ENCODE measurements at regions not wholly inside any gene's neighbourhood (a gene's known extent, or its start where the extent isn't known, plus 50 kb on each side); places are given as distances from the start of the nearest gene placed in this dataset.
"Not testable (repeated sequence)": the region's sequence is repeated elsewhere in the genome, so short reads cannot be mapped to it uniquely, and the experiment has no call there.

DNA sequence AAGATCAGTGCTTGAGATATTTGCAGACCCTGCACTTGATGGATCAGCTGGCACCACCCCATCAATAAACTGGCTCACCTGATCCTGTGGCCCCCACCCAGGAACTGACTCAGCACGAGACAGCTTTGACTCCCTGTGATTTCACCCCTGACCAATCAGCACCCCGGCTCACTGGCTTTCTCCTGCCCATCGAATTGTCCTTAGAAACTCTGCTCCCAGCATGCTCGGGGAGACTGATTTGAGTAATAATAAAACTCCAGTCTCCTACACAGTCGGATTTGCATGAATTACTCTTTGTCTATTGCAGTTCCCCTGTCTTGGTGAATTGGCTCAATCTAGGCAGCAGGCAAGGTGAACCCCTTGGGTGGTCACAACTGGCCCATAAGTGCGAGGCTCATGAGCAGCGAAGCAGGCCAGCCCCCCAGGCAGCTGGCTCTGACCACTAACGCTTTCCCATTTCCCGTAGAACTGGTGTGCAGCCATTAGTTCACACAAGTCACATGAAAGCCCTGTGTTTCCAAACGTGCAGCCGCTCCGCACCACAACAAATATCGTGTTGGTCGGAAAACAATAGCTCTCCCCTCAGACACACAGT lies 79.6 kb downstream of the RSPH3 start:
- no peak for DNase-seq (ENCODE audit: low read depth)

DNA sequence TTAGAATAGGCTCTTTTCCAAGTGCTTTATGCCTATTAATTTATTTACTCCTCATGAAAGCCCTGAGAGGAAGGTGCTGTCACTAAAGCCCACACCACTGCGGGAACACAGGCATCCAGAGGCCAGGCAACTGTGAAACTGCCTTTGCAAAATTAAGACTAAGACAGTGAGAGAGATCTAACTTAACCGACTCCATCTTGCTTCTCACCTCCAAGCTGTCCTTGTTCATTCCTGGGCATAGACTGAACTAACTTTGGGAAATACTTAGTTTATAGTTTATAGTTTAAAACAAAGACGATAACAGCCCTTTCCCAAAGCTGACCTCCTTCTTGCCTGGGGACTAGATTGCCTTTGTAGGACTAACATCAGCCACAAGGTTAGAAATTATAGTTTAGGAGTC lies 80.1 kb downstream of the RSPH3 start:
- no peak for DNase-seq (ENCODE audit: low read depth)

DNA sequence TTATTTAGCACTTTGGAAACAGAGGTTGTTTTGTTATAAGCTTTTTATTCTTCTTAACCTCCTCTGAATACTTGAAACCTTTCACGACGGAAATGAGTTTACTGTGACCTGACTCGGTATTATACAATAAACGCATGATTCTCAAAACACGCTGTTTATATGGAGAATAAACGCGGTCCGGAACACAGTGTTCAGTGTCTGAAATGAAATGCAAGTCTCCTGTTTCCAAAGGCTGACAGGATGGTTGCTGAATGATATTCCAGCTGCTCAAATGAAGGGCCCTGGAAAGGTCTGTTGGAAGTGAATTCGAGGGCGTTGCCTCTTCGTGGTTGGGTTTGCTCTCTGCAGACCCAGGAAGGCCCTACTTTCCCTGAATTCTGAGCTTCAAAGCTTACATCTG lies 83.4 kb downstream of the RSPH3 start:
- DNase-seq (ENCODE audit: low read depth): no peak

DNA sequence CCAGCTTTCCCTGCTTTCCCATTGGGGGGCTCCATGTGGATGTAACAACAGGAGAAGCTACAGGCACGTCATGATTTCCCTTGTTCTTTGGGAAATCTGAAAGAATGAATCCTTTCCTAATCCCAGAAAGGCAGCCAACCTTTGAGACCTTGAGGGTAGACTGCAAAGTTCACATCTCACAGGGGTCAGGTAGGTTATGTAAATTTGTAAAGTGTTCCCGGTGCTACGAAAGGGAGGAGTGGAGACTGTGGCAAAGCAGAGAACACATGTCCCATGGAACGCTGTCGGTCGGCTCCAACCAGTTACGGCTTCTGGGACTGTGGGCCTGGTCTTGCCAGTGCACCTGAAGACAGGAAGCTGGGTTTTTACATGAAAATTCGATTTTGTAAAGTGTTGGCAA lies 85.1 kb downstream of the RSPH3 start:
- DNase-seq (ENCODE audit: low read depth): no peak

DNA sequence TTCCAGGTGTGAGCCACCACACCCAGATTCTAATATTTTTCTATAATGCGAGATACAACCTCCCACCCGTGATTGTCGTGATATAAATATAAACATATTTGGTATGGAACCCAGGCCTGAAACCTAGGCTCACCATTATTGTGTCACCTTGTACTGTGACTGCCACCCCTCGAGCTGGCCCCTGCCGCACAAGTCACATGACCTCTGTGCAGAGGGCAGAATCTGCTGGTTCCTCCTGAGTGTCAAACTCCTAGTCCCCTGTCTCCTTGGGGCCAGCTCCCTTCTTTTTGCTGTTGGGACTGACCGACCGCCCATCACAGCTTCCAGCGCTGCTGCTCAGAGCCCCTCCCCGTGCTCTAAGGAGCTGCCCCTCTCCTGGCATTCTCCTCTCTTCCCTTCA lies 86.4 kb downstream of the RSPH3 start:
- no peak for DNase-seq (ENCODE audit: low read depth)

DNA sequence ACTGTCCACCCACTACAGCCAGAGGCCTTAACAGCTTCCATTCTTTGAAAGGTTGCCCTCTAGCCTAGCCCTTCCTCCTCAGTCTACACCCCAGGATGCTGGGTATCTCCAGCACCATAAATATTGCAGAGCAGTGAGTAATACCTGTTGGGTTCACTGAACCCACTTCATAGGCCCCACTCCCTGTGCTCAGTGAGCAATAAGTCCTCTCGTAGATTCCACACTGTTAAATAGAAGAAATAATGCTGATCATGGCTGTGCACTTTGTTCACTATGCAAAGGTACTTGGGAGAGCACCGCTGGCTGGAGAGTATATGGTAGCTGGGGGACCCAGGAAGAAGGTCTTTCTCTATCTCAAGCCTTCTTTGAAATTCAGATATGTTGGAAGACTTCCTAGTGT lies 87.3 kb downstream of the RSPH3 start:
- no peak for DNase-seq (ENCODE audit: low read depth)

DNA sequence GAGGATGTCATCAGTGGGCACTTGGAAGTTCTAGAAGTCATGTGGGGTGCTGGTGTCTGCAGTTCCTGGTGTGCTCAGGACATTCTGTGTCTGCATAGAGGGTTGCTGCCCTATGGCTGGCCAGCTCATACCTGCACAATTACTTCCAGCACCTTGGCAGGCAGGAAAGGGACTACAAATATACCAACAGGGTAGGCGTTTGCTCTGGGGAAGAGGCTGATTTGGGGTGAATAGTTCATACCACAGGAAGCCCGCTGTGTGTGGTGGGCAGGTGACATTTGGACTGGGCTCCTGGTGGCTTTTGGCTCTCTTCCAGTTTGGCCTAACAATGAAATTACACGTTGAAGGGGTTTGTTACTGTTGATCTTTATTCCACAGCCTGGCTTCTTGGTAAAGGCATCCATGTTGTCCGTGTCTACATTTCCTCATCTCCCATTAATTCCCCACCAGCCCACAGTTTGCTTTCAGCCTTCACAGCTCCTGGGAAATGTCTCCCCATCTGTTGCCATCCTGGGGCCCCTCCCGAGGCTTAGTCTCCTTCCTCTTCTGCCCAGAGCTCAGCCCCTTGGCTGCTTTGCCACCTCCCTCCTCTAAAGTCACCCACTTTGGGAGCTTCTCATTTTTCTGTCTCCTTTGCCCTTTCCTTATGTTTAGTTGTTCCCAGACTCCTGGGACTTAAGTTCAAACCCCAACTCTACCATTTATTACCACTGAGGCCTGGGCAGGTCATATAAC lies 88.1 kb downstream of the RSPH3 start:
- DNase-seq (ENCODE audit: low read depth): peak; percentile 12

DNA sequence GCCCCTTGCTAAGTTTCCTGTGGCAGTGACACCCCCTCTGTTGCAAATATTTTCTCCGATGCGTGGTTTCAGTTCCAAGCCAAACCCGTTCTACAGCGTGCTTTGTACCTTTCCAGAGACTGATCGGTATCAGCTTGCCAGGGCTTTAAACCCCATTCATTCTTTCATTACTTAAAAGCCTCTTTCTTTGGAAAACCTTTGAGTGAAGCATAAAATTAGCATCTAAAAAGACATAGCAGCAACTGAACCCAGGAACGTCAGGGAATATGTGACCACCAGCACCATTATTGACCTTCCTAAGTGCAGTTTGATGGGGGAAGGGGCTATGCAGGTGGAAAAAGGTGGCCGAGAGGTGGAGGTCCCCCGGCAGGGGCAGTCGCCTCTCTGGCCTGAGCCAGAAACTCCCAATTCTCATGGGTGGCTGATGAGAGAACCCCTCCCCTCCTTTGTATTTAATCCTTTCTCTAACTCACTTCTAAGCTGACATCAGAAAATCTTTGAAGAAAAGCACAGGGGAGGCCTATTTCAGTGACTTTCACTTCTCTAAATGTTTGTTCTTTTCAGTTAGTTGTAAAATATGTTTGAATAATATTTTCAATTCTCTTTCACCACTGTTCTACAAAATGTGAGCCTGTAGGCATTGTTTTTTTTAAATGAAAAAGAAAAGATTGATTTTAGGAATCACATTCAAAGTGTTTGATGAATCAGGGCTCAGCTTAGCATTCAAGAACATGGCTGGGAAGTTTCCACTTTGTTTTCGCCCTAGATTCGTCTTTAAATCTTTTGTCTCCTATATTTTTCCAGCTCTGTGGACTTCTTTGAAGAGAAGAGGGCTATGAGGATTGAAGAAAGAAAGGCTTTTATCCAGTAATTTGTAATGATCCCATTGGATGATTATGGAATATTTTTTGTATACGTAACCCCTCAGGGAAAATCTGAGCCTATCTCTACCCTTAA lies 89.2 kb downstream of the RSPH3 start:
- no peak for DNase-seq (ENCODE audit: low read depth)

DNA sequence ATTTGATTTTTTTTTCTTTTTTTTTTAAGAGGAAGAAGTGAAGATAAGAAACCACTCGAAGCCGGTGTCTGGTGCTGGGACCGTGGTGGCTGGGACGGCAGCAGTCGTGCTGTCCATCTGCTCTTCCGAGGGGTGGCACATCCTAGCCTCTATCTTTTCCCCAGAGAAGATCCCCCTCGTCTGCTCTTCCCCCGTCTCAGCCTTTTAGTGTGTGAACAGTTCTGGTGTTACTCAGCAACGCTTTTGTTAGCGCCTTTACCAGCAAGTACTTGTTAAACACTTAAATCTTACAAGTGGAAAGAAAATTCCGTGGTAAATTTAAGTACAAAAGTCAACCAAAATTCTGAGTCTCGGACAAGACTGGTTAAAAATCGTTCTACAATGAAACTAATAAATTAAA lies 90.1 kb downstream of the RSPH3 start:
- no peak for DNase-seq (ENCODE audit: low read depth)

DNA sequence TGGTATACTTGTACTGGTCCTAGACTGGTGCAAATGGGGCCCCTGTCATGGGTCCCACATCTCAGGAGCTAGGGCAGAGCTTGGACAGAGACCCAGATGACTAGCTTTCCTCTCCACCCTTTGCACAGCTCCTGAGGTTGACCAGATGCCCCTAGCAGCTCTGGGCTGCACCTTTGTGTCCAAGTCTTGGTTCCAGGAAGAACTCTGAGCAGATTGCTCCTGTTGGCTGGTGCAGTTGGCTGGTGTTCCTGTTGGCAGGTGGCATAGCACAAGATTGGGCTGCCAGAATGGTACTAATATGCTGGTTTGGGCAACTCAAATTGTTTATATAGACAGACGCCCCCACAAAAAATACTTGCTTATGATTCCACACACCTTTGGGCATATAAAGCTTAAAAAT lies 89.4 kb upstream of the EZR start:
- DNase-seq (ENCODE audit: low read depth): no peak

DNA sequence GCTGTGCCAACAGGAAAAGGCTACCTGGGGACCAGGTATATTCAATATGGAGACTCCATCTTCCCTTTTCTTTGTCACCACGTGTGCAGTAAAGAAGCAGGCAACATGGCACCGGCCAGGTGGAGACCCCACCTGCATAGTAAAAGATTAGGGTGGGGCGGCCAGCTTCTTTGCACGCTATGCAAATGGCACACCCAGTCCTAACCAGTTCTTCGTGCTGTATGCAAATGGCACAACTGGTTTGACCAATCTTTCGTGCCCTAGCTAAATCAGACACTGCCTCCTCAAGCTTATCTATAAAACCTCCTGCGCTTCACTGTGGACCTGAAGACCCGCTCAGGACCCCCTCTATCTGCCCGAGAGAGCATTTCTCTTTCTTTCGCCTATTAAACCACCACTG lies 88.8 kb upstream of the EZR start:
- DNase-seq (ENCODE audit: low read depth): no peak

DNA sequence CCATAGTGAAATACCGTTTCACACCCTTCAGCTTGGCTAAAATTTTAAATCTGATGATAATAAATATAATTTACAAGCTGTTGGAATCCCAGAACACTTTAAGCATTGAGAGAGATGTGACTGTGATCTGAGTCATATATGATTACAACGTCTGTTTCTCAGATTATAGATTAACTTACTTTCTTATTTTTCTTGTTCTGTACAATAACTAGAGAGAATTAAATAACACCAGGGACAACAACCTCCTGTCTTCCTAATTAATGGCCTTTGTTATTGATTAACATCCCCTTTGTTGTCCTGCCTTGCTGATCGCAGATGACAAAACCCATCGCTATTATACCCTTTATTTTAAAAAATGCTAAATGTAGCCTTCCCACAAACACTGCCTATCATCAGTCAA lies 87.8 kb upstream of the EZR start:
- no peak for DNase-seq (ENCODE audit: low read depth)

DNA sequence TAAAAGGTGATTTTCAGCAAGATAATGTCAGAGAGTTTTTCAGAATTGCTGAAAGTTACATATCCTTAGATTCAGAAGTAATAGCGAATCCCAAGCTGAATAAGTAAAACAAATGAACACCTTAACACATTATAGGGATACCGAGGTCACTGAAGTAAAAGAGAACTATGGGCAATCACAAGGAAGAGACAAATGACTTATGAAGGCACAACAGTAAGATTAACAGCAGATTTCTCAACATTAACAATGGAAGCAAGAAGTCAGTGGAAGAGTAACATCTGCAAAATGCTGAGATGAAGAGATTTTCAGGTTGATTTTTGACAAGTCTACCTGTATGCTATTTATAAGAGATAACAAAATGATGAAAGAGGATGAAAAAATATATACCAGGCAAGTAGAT lies 86.1 kb upstream of the EZR start:
- no peak for DNase-seq (ENCODE audit: low read depth)

DNA sequence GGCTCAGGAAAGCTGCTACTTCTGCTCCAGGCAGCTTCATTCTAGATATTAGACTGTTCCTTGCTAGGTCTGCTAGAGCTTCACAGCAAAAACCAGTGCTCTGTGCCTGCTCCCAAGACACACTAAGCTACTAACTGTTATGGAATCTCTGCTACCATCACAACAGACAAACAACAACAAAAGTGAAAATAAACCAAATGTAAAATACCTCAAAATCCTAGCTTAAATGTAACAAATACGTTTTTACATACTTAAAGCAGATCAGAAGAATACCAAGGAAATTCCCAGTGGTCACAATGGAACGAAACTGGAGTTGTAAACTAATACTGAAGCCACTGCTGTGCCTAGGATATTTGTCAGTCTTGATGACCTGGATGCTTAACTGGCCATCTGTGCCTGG lies 84.6 kb upstream of the EZR start:
- no peak for DNase-seq (ENCODE audit: low read depth)

DNA sequence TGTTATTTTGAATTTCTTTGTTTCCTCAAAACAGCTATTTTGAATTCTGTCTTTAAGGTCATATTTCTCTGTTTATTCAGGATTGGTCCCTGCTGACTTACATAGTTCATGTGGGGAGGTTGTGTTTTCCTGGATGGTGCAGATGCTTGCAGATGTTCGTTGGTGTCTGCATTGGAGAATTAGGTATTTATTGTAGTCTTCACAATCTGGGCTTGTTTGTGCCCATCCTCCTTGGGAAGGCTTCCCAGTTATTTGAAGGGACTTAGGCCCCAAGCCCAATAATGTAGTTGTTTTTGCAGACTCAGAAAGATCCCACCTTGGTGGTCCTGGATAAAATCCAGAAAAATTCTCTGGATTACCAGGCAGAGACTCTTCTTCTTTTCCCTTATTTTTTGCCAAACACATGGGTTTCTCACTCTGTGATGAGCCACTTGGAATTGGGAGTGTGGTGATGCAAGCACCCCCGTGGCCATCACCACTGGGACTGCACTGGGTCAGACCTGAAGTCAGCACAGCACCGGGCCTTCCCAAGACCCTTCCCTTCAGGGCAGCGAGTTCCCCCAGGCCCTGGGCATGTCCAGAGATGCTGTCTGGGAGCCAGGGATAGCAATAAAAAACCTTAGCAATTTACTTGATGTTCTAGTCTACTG lies 81.6 kb upstream of the EZR start:
- no peak for DNase-seq (ENCODE audit: low read depth)

DNA sequence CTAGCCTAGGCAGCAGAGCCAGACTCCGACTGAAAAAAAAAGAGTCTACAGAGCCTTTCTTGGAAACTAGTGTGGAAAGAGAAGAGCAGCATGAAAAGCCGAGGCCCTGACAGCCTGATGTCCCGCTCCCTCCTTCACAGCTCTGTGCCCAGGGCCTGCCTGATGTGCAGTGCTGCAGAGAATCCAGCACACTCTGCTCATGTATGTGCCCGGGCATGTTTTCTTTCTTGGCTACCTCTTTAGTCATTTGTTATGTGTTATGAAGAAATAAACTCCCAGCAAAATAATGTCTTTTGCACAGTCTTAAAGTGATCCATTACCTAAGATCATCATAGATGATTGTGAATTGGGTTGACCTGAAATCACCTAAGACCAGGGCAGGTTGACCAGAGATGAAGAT lies 78.1 kb upstream of the EZR start:
- no peak for DNase-seq (ENCODE audit: low read depth)

DNA sequence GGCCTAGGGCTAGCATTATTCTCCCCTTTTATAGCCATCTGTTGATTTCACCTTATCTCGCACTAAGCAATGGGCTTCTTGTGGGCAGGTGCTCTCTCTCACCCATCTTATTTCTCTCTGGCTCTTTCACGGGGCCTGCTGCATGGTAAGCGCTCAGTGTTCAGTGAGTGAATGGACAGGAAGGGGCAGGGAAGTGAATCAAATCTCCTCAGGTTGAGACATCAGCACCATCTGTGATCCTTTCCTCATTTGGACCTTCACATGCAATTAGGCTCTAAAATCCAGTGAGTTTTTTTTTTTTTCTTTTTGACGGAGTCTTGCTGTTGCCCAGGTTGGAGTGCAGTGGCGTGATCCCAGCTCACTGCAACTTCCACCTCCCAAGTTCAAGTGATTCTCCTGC lies 76.5 kb upstream of the EZR start:
- DNase-seq (ENCODE audit: low read depth): no peak

DNA sequence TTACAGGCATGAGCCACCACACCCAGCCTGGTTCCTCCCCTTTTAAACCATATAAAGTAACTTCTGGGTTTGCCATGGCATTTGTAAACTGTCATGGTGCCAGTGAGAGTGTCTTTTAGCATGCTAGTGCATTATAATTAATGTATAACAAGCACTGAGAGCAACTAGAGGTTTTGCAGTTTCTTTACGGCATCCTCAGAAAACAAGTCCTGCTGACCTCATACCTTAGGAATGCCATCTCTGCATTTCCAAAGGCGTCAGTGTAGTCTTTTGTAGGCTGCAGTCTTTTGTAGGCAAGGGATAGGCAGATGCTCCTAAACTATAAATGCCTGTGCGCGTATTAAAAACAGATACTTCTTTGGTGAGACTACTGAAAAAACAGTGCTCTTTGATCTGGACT lies 75.0 kb upstream of the EZR start:
- DNase-seq (ENCODE audit: low read depth): no peak

DNA sequence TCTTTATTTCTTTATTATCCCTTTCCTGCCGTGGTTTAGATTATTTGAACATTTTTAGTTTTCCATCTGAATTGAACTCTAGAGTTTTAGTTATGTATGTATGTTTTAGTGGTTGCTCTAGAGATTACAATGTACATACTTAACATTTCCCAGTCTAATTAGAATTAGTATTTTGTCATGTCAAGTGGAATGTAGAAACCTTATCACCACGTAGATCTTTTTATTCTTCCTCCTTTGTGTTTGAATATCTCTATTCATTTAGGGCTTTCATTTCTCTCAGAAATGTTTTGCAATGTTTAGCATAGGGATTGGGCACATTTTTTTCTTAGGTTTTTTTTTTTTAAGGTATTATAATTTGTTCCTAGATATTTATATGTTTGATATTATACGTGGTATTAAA lies 73.1 kb upstream of the EZR start:
- DNase-seq (ENCODE audit: low read depth): no peak

DNA sequence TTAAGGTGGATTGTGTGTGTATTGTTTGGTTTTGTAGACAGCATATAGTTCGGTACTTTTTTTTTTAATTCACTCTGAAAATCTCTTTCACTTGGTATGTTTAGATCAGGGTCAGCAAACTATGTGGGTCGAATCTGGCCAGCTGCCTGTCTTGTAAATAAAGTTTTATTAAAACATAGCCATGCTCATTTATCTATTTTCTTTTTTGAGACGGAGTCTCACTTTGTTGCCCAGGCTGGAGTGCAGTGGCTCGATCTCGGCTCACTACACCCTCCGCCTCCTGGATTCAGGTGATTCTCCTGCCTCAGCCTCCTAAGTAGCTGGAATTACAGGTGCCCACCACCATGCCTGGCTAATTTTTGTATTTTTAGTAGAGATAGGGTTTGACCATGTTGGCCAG lies 72.4 kb upstream of the EZR start:
- DNase-seq (ENCODE audit: low read depth): not testable (repeated sequence)

DNA sequence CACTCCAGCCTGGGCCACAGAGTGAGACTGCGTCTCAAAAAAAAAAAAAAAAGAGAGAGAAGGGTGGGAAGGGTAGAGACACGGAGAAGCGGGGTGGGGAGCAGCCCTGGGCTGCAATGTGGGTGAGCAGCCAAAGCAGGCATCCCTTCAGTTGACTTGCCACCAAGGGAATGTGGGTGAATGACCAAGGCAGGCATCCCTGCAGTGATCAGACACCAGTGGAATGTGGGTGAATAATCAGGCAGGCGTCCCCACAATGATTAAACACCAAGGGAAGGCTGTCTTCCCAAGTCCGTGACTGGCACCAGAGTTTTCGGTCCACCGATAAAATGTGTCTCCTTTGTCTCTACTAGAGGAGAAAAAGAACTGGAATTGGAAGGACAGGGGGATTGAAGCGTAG lies 69.0 kb upstream of the EZR start:
- not testable (repeated sequence) for DNase-seq (ENCODE audit: low read depth)

DNA sequence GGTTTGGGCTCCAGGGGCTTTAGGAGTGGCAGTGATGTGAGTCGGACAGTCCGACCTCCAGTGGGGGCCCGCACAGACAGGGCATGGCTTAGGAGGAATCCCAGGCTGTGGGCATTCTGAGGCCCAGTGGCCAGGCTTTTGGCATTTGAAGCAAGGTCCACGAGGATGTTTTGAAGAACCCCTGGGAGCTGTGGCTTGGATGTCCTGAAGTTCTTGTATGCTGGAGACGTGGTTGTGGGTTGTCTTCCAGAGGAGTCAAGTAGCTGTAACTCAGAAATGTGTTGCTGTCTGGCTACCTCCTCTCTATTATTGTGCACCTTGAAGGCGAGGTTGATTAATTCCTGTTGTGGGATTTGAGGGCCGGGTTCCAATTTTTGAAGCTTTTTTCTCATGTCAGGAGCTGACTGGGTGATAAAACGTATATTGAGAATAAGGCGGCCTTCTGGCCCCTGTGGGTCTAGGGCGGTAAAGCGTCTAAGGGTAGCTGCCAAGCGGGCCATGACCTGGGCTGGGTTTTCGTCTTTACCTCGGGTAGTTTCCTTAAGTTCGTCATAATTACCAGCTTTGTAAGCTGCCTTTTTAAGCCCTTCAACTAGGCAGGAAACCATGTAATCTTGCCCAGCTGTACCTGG lies 67.3 kb upstream of the EZR start:
- not testable (repeated sequence) for DNase-seq (ENCODE audit: low read depth)

Measured in activated T-cell treated with anti-CD3 and anti-CD28 coated beads for 24 hours (primary cell).